ENCODE measurements at regions not wholly inside any gene's neighbourhood (a gene's known extent, or its start where the extent isn't known, plus 50 kb on each side); places are given as distances from the start of the nearest gene placed in this dataset.

GRCh38 chr20:16821211-16822089 is 73.3 kb downstream of the OTOR start:
- TF ChIP-seq CTCF (IDR thresholded peaks at IDR 0.05) (peak; percentile 49 to 87 (median 64)), POLR2A (IDR thresholded peaks at IDR 0.05) (no peak), EP300 (IDR thresholded peaks at IDR 0.05) (no peak), POLR2AphosphoS5 (IDR thresholded peaks at IDR 0.05) (no peak)

All from upper lobe of left lung (tissue), 4 donors.